ENCODE measurements at regions not wholly inside any gene's neighbourhood (a gene's known extent, or its start where the extent isn't known, plus 50 kb on each side); places are given as distances from the start of the nearest gene placed in this dataset.

DNA sequence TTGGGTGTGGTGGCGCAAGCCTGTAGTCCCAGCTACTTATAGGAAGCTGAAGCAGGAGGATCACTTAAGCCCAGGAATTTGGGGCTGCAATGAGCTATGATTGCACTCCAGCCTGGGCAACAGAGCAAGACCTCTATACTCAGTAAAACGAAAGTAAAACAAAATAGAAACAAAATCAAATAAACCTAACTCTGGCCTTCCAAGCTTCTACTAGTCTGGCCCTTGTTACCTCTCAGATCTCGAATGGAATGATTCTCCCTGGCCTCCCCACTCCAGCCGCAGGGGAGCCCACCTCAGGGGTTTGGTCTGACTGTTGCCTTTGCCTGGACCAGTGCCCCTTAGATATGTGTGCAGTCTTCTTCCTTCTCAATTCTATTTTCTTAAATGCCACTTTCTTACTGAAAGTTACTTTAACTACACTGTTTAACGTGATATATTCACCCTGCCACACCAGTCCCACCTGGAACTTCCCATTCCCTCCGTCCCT lies 160.0 kb upstream of the GCFC2 start:
- Mint-ChIP-seq H3K9me3 (ENCODE audit: unreplicated experiment) (no peaks in the 10 kb centered on the region), H3K27ac (ENCODE audit: low read depth, unreplicated experiment) (no peak overlapping the region), H3K4me3 (ENCODE audit: unreplicated experiment) (no peak overlapping the region), H3K36me3 (ENCODE audit: insufficient read depth, unreplicated experiment) (no peaks in the 10 kb centered on the region), H3K27me3 (ENCODE audit: insufficient read depth, unreplicated experiment) (no peaks in the 10 kb centered on the region), H3K4me1 (ENCODE audit: insufficient read depth, unreplicated experiment) (peaks cover 6% of the 10 kb centered on the region)
- no TSS peak for BruUV-seq (replicated peaks)
- ChIA-PET CTCF (interaction anchor here (0.6 to 1.4 kb wide), 4 partner anchors 11 to 729 kb away, joined by 3 to 4 read pairs (median 3); no protein-coding TSS in a partner anchor), POLR2A (no interaction called here)
- DNase-seq (ENCODE audit: unreplicated experiment) = no peak
- TF ChIP-seq, protein P1, sequence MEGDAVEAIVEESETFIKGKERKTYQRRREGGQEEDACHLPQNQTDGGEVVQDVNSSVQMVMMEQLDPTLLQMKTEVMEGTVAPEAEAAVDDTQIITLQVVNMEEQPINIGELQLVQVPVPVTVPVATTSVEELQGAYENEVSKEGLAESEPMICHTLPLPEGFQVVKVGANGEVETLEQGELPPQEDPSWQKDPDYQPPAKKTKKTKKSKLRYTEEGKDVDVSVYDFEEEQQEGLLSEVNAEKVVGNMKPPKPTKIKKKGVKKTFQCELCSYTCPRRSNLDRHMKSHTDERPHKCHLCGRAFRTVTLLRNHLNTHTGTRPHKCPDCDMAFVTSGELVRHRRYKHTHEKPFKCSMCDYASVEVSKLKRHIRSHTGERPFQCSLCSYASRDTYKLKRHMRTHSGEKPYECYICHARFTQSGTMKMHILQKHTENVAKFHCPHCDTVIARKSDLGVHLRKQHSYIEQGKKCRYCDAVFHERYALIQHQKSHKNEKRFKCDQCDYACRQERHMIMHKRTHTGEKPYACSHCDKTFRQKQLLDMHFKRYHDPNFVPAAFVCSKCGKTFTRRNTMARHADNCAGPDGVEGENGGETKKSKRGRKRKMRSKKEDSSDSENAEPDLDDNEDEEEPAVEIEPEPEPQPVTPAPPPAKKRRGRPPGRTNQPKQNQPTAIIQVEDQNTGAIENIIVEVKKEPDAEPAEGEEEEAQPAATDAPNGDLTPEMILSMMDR (IDR thresholded peaks at IDR 0.05; ENCODE audit: unreplicated experiment) = no peak
- intact Hi-C loops (cut with micrococcal nuclease) = no loop called here

DNA sequence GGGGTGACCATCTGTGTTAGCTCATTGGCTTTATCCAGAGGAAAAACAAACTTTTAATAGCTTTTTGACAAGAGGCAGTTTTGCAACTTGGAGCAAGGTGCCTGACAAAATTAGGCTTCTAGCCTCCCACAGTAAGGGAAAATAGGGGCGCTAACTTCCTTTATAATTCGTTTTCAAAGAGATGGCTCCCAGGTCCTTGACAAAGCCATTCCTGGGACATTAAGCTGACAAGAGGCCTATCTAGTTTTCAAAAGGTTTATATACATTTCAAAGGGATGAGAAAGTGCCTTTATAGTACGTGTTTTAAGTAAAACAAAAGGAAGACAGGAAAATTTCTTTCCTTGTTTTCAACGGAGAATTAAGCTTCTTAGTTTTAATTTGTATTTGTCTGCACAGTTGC lies 159.4 kb upstream of the GCFC2 start:
- POLR2A ChIA-PET = no interaction called here
- no peaks in the 10 kb centered on the region for H3K9me3 Mint-ChIP-seq (ENCODE audit: unreplicated experiment)
- no peaks in the 10 kb centered on the region for H3K27me3 Mint-ChIP-seq (ENCODE audit: insufficient read depth, unreplicated experiment)
- CTCF ChIA-PET = interaction anchor here (0.6 to 1.4 kb wide), 3 partner anchors 12 to 730 kb away, joined by 3 to 4 read pairs (median 3); no protein-coding TSS in a partner anchor
- TF ChIP-seq, protein P1 (IDR thresholded peaks at IDR 0.05; ENCODE audit: unreplicated experiment) = no peak
- H3K4me1 Mint-ChIP-seq (ENCODE audit: insufficient read depth, unreplicated experiment) = peaks cover 6% of the 10 kb centered on the region
- H3K4me3 Mint-ChIP-seq (ENCODE audit: unreplicated experiment) = no peak overlapping the region
- no peak overlapping the region for H3K27ac Mint-ChIP-seq (ENCODE audit: low read depth, unreplicated experiment)
- no TSS peak for BruUV-seq (replicated peaks)
- intact Hi-C loops (cut with micrococcal nuclease) = no loop called here
- DNase-seq (ENCODE audit: unreplicated experiment) = no peak
- H3K36me3 Mint-ChIP-seq (ENCODE audit: insufficient read depth, unreplicated experiment) = no peaks in the 10 kb centered on the region

DNA sequence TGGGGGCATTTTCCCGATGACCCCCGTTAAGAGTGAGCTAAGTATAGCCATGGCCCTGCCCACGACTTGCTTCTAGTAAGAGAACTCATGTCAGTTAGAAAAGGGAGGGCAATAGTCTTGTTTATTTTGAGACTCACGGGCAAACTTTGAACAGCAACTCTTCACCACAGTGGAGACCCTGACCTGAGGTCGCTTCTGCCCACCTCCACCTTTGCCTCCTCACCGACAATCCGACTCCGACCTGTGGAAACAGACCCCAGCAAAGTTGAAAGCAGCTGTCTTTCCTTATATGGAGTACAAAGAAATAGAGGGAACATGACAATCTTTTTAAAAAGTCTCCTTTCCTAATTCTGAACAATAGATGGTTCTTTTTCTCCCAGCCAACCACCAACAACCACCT lies 155.0 kb upstream of the GCFC2 start:
- TF ChIP-seq, protein P1 (IDR thresholded peaks at IDR 0.05; ENCODE audit: unreplicated experiment) = no peak
- no peak for DNase-seq (ENCODE audit: unreplicated experiment)
- POLR2A ChIA-PET = no interaction called here
- CTCF ChIA-PET = no interaction called here
- no TSS peak for BruUV-seq (replicated peaks)
- Mint-ChIP-seq H3K36me3 (ENCODE audit: insufficient read depth, unreplicated experiment) (no peaks in the 10 kb centered on the region), H3K27me3 (ENCODE audit: insufficient read depth, unreplicated experiment) (no peaks in the 10 kb centered on the region), H3K27ac (ENCODE audit: low read depth, unreplicated experiment) (no peak overlapping the region), H3K4me3 (ENCODE audit: unreplicated experiment) (no peak overlapping the region), H3K4me1 (ENCODE audit: insufficient read depth, unreplicated experiment) (peaks cover 8% of the 10 kb centered on the region), H3K9me3 (ENCODE audit: unreplicated experiment) (no peaks in the 10 kb centered on the region)
- intact Hi-C loops (cut with micrococcal nuclease) = no loop called here

GRCh38 chr2:75865083-75865482 lies 154.4 kb upstream of the GCFC2 start:
- POLR2A ChIA-PET = no interaction called here
- Mint-ChIP-seq H3K27me3 (ENCODE audit: insufficient read depth, unreplicated experiment) (no peaks in the 10 kb centered on the region), H3K4me1 (ENCODE audit: insufficient read depth, unreplicated experiment) (peaks cover 7% of the 10 kb centered on the region), H3K4me3 (ENCODE audit: unreplicated experiment) (no peak overlapping the region), H3K36me3 (ENCODE audit: insufficient read depth, unreplicated experiment) (no peaks in the 10 kb centered on the region), H3K9me3 (ENCODE audit: unreplicated experiment) (no peaks in the 10 kb centered on the region), H3K27ac (ENCODE audit: low read depth, unreplicated experiment) (no peak overlapping the region)
- CTCF ChIA-PET = no interaction called here
- TF ChIP-seq, protein P1 (IDR thresholded peaks at IDR 0.05; ENCODE audit: unreplicated experiment) = no peak
- intact Hi-C loops (cut with micrococcal nuclease) = no loop called here
- no TSS peak for BruUV-seq (replicated peaks)
- DNase-seq (ENCODE audit: unreplicated experiment) = no peak

All from MCF 10A (cell line).